ENCODE measurements at regions not wholly inside any gene's neighbourhood (a gene's known extent, or its start where the extent isn't known, plus 50 kb on each side); places are given as distances from the start of the nearest gene placed in this dataset.

DNA sequence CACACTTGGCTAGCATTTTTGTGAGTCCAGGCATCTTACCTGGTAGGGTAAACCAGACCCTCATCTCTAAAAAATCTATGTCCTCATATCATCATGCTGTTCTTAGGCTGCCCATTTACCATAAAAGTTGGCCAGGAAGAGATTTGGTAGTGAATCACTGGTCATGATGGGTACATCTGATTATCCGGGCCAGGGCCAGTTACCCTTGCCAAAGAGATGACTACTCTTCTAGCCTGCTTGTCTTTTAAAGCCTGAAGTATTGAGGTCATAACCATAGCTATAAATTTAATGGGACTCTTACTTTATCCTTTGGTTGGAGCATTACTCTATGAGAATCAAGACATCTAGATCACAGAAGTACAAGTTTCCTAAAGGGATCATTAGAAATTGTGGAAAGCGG, 276.8 kb downstream of the TENT5A start:
- Histone ChIP-seq H3K27me3 (ENCODE audit: low read depth, low read length) (no peaks in the 10 kb centered on the region), H3K27ac (ENCODE audit: low read length) (no peak overlapping the region), H3K4me2 (ENCODE audit: low read length) (no peak overlapping the region), H2AFZ (ENCODE audit: low read depth, low read length) (no peak overlapping the region), H4K20me1 (ENCODE audit: insufficient read depth, low read length) (no peaks in the 10 kb centered on the region), H3K4me1 (ENCODE audit: low read length) (no peaks in the 10 kb centered on the region), H3K9me3 (ENCODE audit: insufficient read depth, low read length) (no peaks in the 10 kb centered on the region), H3K4me3 (ENCODE audit: low read length) (no peak overlapping the region), H3K79me2 (ENCODE audit: low read length) (no peaks in the 10 kb centered on the region), H3K9ac (ENCODE audit: low read length) (no peak overlapping the region), H3K36me3 (replicated peaks; ENCODE audit: low read depth, low read length) (no peaks in the 10 kb centered on the region)
- TF ChIP-seq, protein P1, sequence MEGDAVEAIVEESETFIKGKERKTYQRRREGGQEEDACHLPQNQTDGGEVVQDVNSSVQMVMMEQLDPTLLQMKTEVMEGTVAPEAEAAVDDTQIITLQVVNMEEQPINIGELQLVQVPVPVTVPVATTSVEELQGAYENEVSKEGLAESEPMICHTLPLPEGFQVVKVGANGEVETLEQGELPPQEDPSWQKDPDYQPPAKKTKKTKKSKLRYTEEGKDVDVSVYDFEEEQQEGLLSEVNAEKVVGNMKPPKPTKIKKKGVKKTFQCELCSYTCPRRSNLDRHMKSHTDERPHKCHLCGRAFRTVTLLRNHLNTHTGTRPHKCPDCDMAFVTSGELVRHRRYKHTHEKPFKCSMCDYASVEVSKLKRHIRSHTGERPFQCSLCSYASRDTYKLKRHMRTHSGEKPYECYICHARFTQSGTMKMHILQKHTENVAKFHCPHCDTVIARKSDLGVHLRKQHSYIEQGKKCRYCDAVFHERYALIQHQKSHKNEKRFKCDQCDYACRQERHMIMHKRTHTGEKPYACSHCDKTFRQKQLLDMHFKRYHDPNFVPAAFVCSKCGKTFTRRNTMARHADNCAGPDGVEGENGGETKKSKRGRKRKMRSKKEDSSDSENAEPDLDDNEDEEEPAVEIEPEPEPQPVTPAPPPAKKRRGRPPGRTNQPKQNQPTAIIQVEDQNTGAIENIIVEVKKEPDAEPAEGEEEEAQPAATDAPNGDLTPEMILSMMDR (IDR thresholded peaks at IDR 0.05; ENCODE audit: low read depth, low read length) = no peak
- no peak for TF ChIP-seq EZH2phosphoT487 (IDR thresholded peaks at IDR 0.05; ENCODE audit: low read depth)

DNA sequence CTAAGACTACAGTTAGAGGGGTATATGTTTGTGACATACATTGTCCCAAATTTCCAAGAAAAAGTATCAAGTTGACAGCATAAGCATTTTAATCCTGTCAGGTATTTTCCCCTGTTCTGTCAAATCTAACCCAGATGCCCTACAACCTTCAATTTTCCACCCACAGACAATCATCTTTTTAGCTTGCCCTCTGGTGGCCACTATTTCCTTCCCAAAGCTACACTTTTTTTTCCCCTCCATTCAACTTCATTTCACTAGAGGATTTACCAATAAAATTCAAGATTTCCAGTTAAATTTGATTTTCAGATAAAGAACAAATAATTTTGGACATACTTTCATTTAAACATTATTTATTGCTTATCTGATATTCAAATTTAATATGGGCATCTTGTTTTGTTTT, 286.6 kb downstream of the TENT5A start:
- H3K79me2 ChIP-seq (ENCODE audit: low read length) = no peaks in the 10 kb centered on the region
- H3K36me3 ChIP-seq (replicated peaks; ENCODE audit: low read depth, low read length) = no peaks in the 10 kb centered on the region

DNA sequence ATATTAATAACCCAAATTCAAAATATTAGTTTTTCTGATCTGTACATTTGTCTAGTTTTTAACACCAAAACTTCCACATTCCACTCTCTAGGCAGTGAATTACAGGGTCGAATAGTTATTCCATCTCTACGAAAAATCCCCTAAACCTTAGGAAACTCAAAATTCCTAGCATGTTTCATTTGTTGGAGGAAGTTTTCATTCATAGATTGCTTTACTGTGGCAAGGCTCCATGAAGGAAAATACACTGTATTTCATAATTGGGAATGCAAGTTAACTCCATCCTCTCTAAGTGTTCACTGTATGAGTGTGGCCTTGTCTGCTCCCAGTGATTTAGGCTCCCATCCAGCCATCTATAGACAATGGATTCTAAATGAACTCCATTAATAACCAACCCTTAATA, 296.1 kb downstream of the TENT5A start:
- Histone ChIP-seq H3K79me2 (ENCODE audit: low read length) (no peaks in the 10 kb centered on the region), H3K4me3 (ENCODE audit: low read length) (no peak overlapping the region), H3K4me1 (ENCODE audit: low read length) (peaks cover 14% of the 10 kb centered on the region), H3K27ac (ENCODE audit: low read length) (no peak overlapping the region), H3K4me2 (ENCODE audit: low read length) (no peak overlapping the region), H2AFZ (ENCODE audit: low read depth, low read length) (no peak overlapping the region), H4K20me1 (ENCODE audit: insufficient read depth, low read length) (no peaks in the 10 kb centered on the region), H3K36me3 (replicated peaks; ENCODE audit: low read depth, low read length) (no peaks in the 10 kb centered on the region), H3K27me3 (ENCODE audit: low read depth, low read length) (no peaks in the 10 kb centered on the region), H3K9me3 (ENCODE audit: insufficient read depth, low read length) (no peaks in the 10 kb centered on the region), H3K9ac (ENCODE audit: low read length) (no peak overlapping the region)
- TF ChIP-seq EZH2phosphoT487 (IDR thresholded peaks at IDR 0.05; ENCODE audit: low read depth) = no peak
- TF ChIP-seq, protein P1 (IDR thresholded peaks at IDR 0.05; ENCODE audit: low read depth, low read length) = no peak

More for the DNA sequence above, 286.6 kb downstream of the TENT5A start:
- H3K27me3 ChIP-seq (ENCODE audit: low read depth, low read length) = no peaks in the 10 kb centered on the region
- no peak overlapping the region for H3K27ac ChIP-seq (ENCODE audit: low read length)
- no peak overlapping the region for H2AFZ ChIP-seq (ENCODE audit: low read depth, low read length)
- TF ChIP-seq, protein P1 (IDR thresholded peaks at IDR 0.05; ENCODE audit: low read depth, low read length) = peak; percentile 80
- no peak for TF ChIP-seq EZH2phosphoT487 (IDR thresholded peaks at IDR 0.05; ENCODE audit: low read depth)
- H4K20me1 ChIP-seq (ENCODE audit: insufficient read depth, low read length) = no peaks in the 10 kb centered on the region
- H3K9me3 ChIP-seq (ENCODE audit: insufficient read depth, low read length) = no peaks in the 10 kb centered on the region
- no peak overlapping the region for H3K4me2 ChIP-seq (ENCODE audit: low read length)
- H3K9ac ChIP-seq (ENCODE audit: low read length) = no peak overlapping the region
- no peak overlapping the region for H3K4me3 ChIP-seq (ENCODE audit: low read length)
- no peaks in the 10 kb centered on the region for H3K4me1 ChIP-seq (ENCODE audit: low read length)

DNA sequence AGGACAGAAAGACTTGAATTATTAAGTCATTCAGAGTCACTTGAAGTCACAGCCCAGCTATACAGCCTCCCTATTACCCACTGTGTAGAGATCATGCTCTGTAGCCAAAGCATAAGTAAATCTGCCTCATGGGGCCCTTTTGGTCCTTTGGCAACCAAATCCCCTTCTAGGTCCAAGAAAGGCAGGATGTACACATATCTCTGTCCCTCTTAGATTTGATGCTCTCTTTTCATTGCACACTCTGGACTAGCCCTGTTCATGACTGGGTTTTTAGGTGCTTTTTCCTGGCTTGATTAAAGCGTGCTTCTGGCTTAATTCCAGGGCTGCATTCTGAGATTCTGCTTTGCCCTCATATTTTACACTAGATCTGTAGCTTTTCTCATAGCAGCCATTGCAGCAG, 296.8 kb downstream of the TENT5A start:
- TF ChIP-seq, protein P1 (IDR thresholded peaks at IDR 0.05; ENCODE audit: low read depth, low read length) = no peak
- TF ChIP-seq EZH2phosphoT487 (IDR thresholded peaks at IDR 0.05; ENCODE audit: low read depth) = no peak
- no peak overlapping the region for H3K9ac ChIP-seq (ENCODE audit: low read length)
- no peak overlapping the region for H2AFZ ChIP-seq (ENCODE audit: low read depth, low read length)
- no peaks in the 10 kb centered on the region for H3K9me3 ChIP-seq (ENCODE audit: insufficient read depth, low read length)
- no peaks in the 10 kb centered on the region for H3K79me2 ChIP-seq (ENCODE audit: low read length)
- H3K4me2 ChIP-seq (ENCODE audit: low read length) = no peak overlapping the region
- H3K27me3 ChIP-seq (ENCODE audit: low read depth, low read length) = no peaks in the 10 kb centered on the region
- H3K4me3 ChIP-seq (ENCODE audit: low read length) = no peak overlapping the region
- H3K36me3 ChIP-seq (replicated peaks; ENCODE audit: low read depth, low read length) = no peaks in the 10 kb centered on the region
- H3K4me1 ChIP-seq (ENCODE audit: low read length) = peaks cover 19% of the 10 kb centered on the region
- H4K20me1 ChIP-seq (ENCODE audit: insufficient read depth, low read length) = no peaks in the 10 kb centered on the region
- no peak overlapping the region for H3K27ac ChIP-seq (ENCODE audit: low read length)
